ENCODE measurements at regions not wholly inside any gene's neighbourhood (a gene's known extent, or its start where the extent isn't known, plus 50 kb on each side); places are given as distances from the start of the nearest gene placed in this dataset.
"Not testable (repeated sequence)": the region's sequence is repeated elsewhere in the genome, so short reads cannot be mapped to it uniquely, and the experiment has no call there.

GRCh38 chr10:63675171-63675570 lies 154.0 kb downstream of the REEP3 start:
- DNase-seq (ENCODE audit: low read depth): no peak

- no peak for DNase-seq (ENCODE audit: low read depth)
Measured at GRCh38 chr10:63677001-63677400, 155.8 kb downstream of the REEP3 start.

DNA sequence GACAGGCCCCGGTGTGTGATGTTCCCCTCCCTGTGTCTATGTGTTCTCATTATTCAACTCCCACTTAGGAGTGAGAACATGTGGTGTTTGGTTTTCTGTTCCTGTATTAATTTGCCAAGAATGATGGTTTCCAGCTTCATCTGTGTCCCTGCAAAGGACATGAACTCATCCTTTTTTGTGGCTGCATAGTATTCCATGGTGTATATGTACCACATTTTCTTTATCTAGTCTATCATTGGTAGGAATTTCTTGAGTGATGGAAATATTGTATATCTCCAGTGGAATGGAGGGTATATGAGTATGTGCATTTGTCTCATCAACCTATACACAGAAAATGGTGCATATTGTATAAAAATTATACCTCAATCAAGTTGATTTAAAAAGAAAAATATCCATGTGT lies 159.3 kb downstream of the REEP3 start:
- not testable (repeated sequence) for DNase-seq (ENCODE audit: low read depth)

DNA sequence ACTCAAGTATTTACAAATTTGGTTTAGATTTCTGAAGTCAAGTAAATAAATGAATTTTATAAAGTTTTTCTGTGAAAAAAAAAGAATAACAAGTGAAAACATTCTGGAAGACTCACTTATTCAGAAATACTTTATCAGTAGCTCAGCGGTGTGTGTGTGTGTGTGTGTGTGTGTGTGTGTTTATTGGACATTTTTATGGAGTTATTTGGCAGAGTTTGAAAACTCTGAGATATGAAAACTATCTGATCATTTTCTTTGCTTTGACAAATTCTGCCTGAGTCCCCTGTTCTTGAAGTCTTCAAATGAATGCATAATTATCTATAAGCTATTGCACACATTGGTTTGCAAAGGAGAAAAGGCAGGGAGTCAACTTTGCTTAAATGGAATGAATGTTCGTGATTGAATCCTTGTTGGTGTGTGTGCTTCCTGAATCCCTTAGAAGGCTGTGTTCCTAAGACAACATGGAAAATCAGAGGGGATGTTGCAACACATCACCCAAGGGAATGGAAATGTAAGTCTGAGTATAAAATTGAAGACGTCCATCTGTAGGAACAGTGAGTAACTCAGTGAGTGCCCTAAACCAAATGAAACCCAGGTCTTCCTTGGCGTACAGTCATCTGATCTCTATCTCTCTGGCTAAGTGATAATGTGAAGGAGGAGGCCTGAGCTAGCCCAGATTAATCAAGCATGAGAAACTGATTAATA lies 160.9 kb downstream of the REEP3 start:
- no peak for DNase-seq (ENCODE audit: low read depth)

GRCh38 chr10:63682698-63683052 lies 161.5 kb downstream of the REEP3 start:
- DNase-seq (ENCODE audit: low read depth): not testable (repeated sequence)

- DNase-seq (ENCODE audit: low read depth): no peak
Measured at GRCh38 chr10:63683223-63683622, 162.0 kb downstream of the REEP3 start.

DNA sequence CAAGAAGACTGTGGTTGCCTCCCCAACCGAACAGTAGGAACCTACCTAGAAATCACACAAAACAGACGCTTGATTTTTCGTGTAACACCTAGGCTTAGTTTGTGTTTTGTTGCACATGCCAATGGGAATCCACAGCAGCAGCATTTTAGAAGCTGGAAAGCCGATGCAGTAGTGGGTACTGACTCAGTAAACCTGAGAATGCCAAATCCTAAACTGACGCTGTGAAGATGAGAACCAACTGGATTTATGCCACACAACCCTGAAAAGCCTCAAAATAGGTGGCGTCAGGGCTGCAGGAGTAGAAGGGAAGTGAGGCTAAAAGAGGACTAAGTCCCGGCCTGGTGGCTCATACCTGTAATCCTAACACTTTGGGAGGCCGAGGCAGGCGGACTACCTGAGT lies 162.5 kb downstream of the REEP3 start:
- DNase-seq (ENCODE audit: low read depth): no peak

DNA sequence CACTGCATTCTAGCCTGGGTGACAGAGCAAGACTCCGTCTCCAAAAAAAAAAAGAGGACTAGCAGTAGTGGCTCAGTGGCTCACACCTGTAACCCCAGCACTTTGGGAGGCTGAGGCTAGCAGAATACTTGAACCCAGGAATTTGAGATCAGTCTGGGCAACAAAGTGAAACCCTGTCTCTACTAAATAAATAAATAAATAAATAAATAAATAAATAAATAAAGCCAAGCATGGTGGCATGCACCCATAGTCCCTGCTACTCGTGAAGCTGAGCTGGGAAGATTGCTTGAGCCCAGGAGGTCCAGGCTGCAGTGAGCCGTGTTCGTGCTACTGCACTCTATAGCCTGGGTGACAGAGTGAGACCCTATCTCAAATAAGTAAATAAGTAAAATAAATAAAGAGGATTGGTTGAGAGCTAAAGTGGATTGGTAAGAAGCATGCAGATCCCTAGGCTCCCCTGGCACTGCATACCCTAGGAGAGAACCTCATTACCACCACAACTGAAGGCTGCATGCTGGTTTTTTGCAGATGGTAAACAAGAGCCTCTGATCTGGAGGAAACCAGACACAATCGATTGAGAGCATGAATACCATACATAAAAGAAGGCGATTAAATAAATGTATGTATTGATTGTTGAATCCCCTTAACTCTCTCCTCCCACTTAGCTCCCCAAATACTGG lies 163.2 kb downstream of the REEP3 start:
- no peak for DNase-seq (ENCODE audit: low read depth)

- DNase-seq (ENCODE audit: low read depth): no peak
Measured at GRCh38 chr10:63689768-63690167, 168.6 kb downstream of the REEP3 start.

DNA sequence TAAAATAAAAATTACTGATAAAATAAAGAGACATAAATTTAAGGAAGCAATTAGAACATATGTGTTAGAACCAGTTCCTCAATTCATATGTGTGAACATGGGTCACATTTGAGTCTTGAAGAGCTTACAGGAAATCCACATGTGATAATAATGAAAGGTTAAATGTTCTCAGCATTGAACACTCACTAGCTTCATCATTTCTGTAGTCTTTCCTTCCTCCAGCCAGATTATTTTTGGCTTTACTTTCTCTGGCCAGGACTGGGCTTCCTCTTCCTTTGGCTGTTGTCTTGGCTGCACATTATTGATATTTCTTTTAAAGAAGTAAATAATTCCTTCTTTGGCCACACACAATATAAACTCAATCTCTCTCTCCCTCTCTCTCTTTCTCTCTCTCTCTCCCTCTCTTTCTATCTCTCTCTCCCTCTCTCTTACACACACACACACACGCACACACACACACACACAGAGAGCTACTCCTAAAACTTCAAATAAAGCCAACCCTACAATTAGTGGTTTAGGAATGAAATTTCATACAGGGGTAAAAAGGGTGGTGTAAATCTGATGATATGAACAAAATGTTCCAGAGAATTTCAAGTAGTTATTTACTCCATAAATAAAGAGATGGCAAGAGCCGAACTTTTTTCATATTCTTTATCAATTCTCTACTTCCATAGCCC lies 171.2 kb downstream of the REEP3 start:
- DNase-seq (ENCODE audit: low read depth): no peak

- not testable (repeated sequence) for DNase-seq (ENCODE audit: low read depth)
Measured at GRCh38 chr10:63693021-63693420, 171.8 kb downstream of the REEP3 start.

GRCh38 chr10:63696205-63696604 lies 175.0 kb downstream of the REEP3 start:
- DNase-seq (ENCODE audit: low read depth): no peak

GRCh38 chr10:63697956-63698786 lies 177.0 kb downstream of the REEP3 start:
- no peak for DNase-seq (ENCODE audit: low read depth)

DNA sequence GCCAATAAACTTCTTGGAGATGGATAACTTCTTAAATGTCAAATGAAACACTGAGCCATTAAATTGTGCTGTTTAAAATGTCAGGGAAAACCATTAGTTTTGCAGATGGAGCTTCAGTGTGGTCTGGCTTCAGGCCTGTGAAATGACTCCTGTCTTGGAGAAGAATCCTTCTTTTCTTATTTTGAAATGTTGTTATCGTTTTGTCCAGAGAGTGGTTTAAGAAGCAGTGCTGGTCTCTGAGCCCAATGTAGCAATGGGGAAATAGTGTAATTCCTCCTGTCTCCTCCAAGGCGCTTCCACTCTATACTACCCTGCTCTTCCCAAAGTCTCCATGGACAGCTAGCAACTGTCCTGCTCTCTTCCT lies 177.6 kb downstream of the REEP3 start:
- no peak for DNase-seq (ENCODE audit: low read depth)

DNA sequence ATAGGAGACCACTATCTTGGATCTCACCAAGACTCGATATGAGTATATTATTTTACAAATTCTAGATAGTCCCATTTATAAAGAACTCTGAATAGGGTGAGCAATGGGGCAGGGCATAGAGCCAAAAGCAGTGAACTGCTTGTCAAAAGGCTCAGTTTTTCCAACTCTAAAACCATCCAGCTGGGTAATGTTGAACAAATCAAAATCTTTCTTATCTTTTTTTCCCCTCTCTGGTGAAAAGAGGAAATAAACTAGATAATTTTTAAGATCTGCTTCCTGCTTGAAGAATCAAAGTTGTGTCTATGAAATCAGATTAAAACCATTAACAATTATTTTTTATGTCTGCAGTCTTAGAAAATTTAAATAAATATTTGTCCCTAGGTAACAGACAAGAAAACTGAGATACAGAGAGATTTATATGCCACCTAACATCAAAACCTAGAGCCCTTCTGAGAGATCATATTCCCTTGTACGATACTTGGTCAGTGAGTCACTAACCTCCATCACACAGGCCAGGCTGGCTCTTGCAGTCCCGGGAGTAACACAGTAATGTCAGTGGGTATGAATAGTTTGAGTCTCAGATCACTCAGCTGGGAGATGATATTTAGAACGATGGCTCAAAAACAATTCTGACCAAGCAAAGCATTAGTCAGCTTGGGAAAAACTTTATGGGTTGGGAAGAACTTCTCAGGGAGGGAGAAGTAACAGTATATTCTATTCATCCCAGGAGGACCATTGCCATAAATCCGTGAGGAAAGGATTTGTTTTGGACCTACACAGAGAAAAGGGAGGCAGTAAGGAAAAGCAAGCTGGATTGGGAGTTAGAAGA lies 178.8 kb downstream of the REEP3 start:
- DNase-seq (ENCODE audit: low read depth): peak; percentile 25

- no peak for DNase-seq (ENCODE audit: low read depth)
Measured at GRCh38 chr10:63700631-63701156, 179.5 kb downstream of the REEP3 start.

GRCh38 chr10:63702092-63702491 lies 180.9 kb downstream of the REEP3 start:
- DNase-seq (ENCODE audit: low read depth): no peak

GRCh38 chr10:63703113-63703670 lies 182.0 kb downstream of the REEP3 start:
- DNase-seq (ENCODE audit: low read depth): no peak

GRCh38 chr10:63703740-63704345 lies 182.6 kb downstream of the REEP3 start:
- DNase-seq (ENCODE audit: low read depth): no peak

- DNase-seq (ENCODE audit: low read depth): no peak
Measured at GRCh38 chr10:63707254-63707910, 186.2 kb downstream of the REEP3 start.
